IMR-90 (cell line): ENCODE measurements at regions not wholly inside any gene's neighbourhood (a gene's known extent, or its start where the extent isn't known, plus 50 kb on each side); places are given as distances from the start of the nearest gene placed in this dataset.

Experiments
- ATAC-seq: fragments of 200-7000 bp; cut with Tn5 transposase; 2 replicates; pipeline ENCODE4 v1.9.1; 2020; ENCODE audit warnings: low read depth, mild to moderate bottlenecking, moderate library complexity
- BruUV-seq: library from RNA; stranded (reverse); fragments of 400-500 nt; replicated peaks from 2 replicates; lab custom pipeline; 2021; lab: Mats Ljungman, UMichigan
- CTCF ChIA-PET: fragments of 300-600 bp; formaldehyde crosslinking; extraction: SDS; loops from one replicate; lab custom pipeline; 2021; ENCODE audit warnings: antibody characterized with exemption; lab: Yijun Ruan, JAX
- POLR2A ChIA-PET: fragments of 300-600 bp; sonication (Branson Sonifier 250); formaldehyde crosslinking; loops from one replicate; lab custom pipeline; 2022; ENCODE audit warnings: antibody characterized with exemption; ENCODE audit not compliant: unreplicated experiment; lab: Charles Lee
- DNase-seq: peaks from one replicate; pipeline ENCODE4 v3.0.0; 2013
- H2AFZ ChIP-seq: replicated peaks from 2 replicates; pipeline ENCODE3; 2013; ENCODE audit warnings: low read length, mild to moderate bottlenecking; ENCODE audit not compliant: poor library complexity
- H2AK5ac ChIP-seq: 2 replicates; pipeline ENCODE4 v1.6.1; 2013; ENCODE audit warnings: low read depth, low read length, inconsistent platforms
- H2AK9ac ChIP-seq: replicated peaks from 2 replicates; pipeline ENCODE3; 2013; ENCODE audit warnings: mild to moderate bottlenecking, low read depth, low read length, moderate library complexity; ENCODE audit not compliant: poor library complexity
- H2BK120ac ChIP-seq: 2 replicates; pipeline ENCODE4 v1.6.1; 2013; ENCODE audit warnings: low read depth, low read length, inconsistent platforms
- H2BK15ac ChIP-seq: 3 replicates; pipeline ENCODE4 v1.6.1; 2013; ENCODE audit warnings: low read depth, low read length, inconsistent platforms
- H2BK20ac ChIP-seq: 2 replicates; pipeline ENCODE4 v1.6.1; 2013; ENCODE audit warnings: low read depth, mild to moderate bottlenecking, inconsistent platforms, low read length, moderate library complexity
- H2BK5ac ChIP-seq: 2 replicates; pipeline ENCODE4 v1.6.1; 2013; ENCODE audit warnings: mild to moderate bottlenecking, low read depth, low read length, inconsistent platforms; ENCODE audit not compliant: poor library complexity, severe bottlenecking
- H3K14ac ChIP-seq: replicated peaks from 2 replicates; pipeline ENCODE4 v1.6.1; 2013; ENCODE audit warnings: low read depth, low read length, inconsistent platforms
- H3K18ac ChIP-seq: 2 replicates; pipeline ENCODE4 v1.6.1; 2013; ENCODE audit warnings: low read depth, low read length, control low read depth
- H3K23ac ChIP-seq: 2 replicates; pipeline ENCODE4 v1.6.1; 2013; ENCODE audit warnings: low read depth, low read length, inconsistent platforms
- H3K27ac ChIP-seq: 2 replicates; pipeline ENCODE4 v1.5.1; 2013; ENCODE audit warnings: mild to moderate bottlenecking, control low read depth, low read length; ENCODE audit not compliant: insufficient read depth
- H3K27me3 ChIP-seq: 2 replicates; pipeline ENCODE4 v1.6.1; 2013; ENCODE audit warnings: low read length; ENCODE audit not compliant: control insufficient read depth, insufficient read depth
- H3K36me3 ChIP-seq: 2 replicates; pipeline ENCODE4 v1.6.1; 2013; ENCODE audit warnings: low read length, mixed read lengths; ENCODE audit not compliant: control insufficient read depth, insufficient read depth
- H3K4ac ChIP-seq: 2 replicates; pipeline ENCODE4 v1.6.1; 2013; ENCODE audit warnings: low read depth, low read length, inconsistent platforms
- H3K4me1 ChIP-seq: 2 replicates; pipeline ENCODE4 v1.6.1; 2013; ENCODE audit warnings: low read length, mixed read lengths; ENCODE audit not compliant: control insufficient read depth, insufficient read depth
- H3K4me2 ChIP-seq: 2 replicates; pipeline ENCODE4 v1.6.1; 2013; ENCODE audit warnings: low read depth, mild to moderate bottlenecking, control low read depth, low read length, moderate library complexity
- H3K4me3 ChIP-seq: 2 replicates; pipeline ENCODE4 v1.5.1; 2013; ENCODE audit warnings: low read depth, mild to moderate bottlenecking, control low read depth, low read length, moderate library complexity; ENCODE audit not compliant: insufficient read depth
- H3K56ac ChIP-seq: 2 replicates; pipeline ENCODE4 v1.6.1; 2013; ENCODE audit warnings: low read length, inconsistent platforms; ENCODE audit not compliant: insufficient read depth; ENCODE audit errors: extremely low read depth
- H3K79me1 ChIP-seq, 2 experiments: 2 replicates each; pipeline ENCODE4 v1.6.1; 2013; ENCODE audit warnings: low read length in 2 of 2, inconsistent platforms in 1 of 2, low read depth in 1 of 2
- H3K9ac ChIP-seq: 2 replicates; pipeline ENCODE4 v1.6.1; 2013; ENCODE audit warnings: low read depth, low read length, control low read depth
- H3K9me1 ChIP-seq: 2 replicates; pipeline ENCODE4 v1.6.1; 2013; ENCODE audit warnings: low read length, inconsistent platforms; ENCODE audit not compliant: insufficient read depth
- H3K9me3 ChIP-seq: 2 replicates; pipeline ENCODE4 v1.6.1; 2013; ENCODE audit warnings: low read length; ENCODE audit not compliant: control insufficient read depth, insufficient read depth
- H4K20me1 ChIP-seq: 2 replicates; pipeline ENCODE4 v1.6.1; 2013; ENCODE audit warnings: low read length, inconsistent platforms; ENCODE audit not compliant: insufficient read depth
- H4K5ac ChIP-seq: 2 replicates; pipeline ENCODE4 v1.6.1; 2013; ENCODE audit warnings: mild to moderate bottlenecking, low read depth, low read length, control low read depth
- H4K8ac ChIP-seq, 2 experiments: 2 replicates each; pipeline ENCODE4 v1.6.1; 2013; ENCODE audit warnings: low read depth in 2 of 2, low read length in 2 of 2, control low read depth in 1 of 2, inconsistent platforms in 1 of 2
- H4K91ac ChIP-seq: 2 replicates; pipeline ENCODE4 v1.6.1; 2013; ENCODE audit warnings: low read depth, low read length, inconsistent platforms; ENCODE audit not compliant: insufficient read depth
- CHD1 ChIP-seq: IDR thresholded peaks from 2 replicates; pipeline ENCODE4 v1.6.1; 2012; ENCODE audit warnings: low read depth, low read length, improper control_type of control experiment
- ELK1 ChIP-seq: fragments of 150-350 bp; IDR thresholded peaks from 2 replicates; pipeline ENCODE4 v1.6.1; 2016; ENCODE audit warnings: low read depth, mild to moderate bottlenecking, low read length, moderate library complexity, borderline replicate concordance
- FOS ChIP-seq: fragments of 150-350 bp; IDR thresholded peaks from 2 replicates; pipeline ENCODE4 v1.6.1; 2016; ENCODE audit warnings: low read depth, low read length
- MAFK ChIP-seq: IDR thresholded peaks from 2 replicates; pipeline ENCODE4 v1.6.1; 2012; ENCODE audit warnings: low read depth, low read length, improper control_type of control experiment
- NFE2L2 ChIP-seq: fragments of 150-350 bp; IDR thresholded peaks from 2 replicates; pipeline ENCODE4 v1.6.1; 2016; ENCODE audit warnings: low read depth, mild to moderate bottlenecking, low read length
- POLR2A ChIP-seq: IDR thresholded peaks from 2 replicates; pipeline ENCODE4 v1.6.1; 2012; ENCODE audit warnings: mild to moderate bottlenecking, low read depth, low read length
- RAD21 ChIP-seq: IDR thresholded peaks from 2 replicates; pipeline ENCODE4 v1.6.1; 2012; ENCODE audit warnings: low read length, improper control_type of control experiment
- RCOR1 ChIP-seq: IDR thresholded peaks from 2 replicates; pipeline ENCODE4 v1.6.1; 2012; ENCODE audit warnings: mild to moderate bottlenecking, low read length, improper control_type of control experiment; ENCODE audit not compliant: insufficient replicate concordance
- RFX5 ChIP-seq: IDR thresholded peaks from 2 replicates; pipeline ENCODE4 v1.8.0; 2012; ENCODE audit warnings: low read depth, mild to moderate bottlenecking, low read length, moderate library complexity
- SMC3 ChIP-seq: fragments of 150-350 bp; IDR thresholded peaks from 2 replicates; pipeline ENCODE4 v1.6.1; 2016; ENCODE audit warnings: low read depth, mild to moderate bottlenecking, antibody characterized with exemption, low read length, moderate library complexity
- WGBS, 2 experiments: methylation state at CpG; one replicate each; pipeline versions ENCODE4 v1.1.5 to v1.1.7; 2013; ENCODE audit warnings: missing lambda C conversion rate in 2 of 2; ENCODE audit not compliant: insufficient read length in 1 of 2; ENCODE audit errors: extremely low coverage in 2 of 2; 5-methylcytosine and 5-hydroxymethylcytosine counted together
- dilution Hi-C: fragments of 300-500 bp; cut with HindIII; formaldehyde crosslinking; loops from one replicate; pipeline ENCODE4 v1.14.3; 2018; ENCODE audit warnings: low sequenced_read_pairs; ENCODE audit not compliant: unreplicated experiment
- in situ Hi-C: fragments of 300-500 bp; cut with MboI; formaldehyde crosslinking; loops from 3 replicates; pipeline ENCODE4 v1.14.3; 2019; ENCODE audit warnings: low sequenced_read_pairs, inconsistent platforms, mixed read lengths
- intact Hi-C: fragments of 100-400 bp; cut with micrococcal nuclease; formaldehyde crosslinking; loops from 2 replicates; pipeline ENCODE4 v1.10.0; 2022

GRCh38 chr4:157582141-157582540, 361.6 kb downstream of the GRIA2 start:
- Histone ChIP-seq H3K79me1 (no peaks in the 10 kb centered on the region), H3K9me3 (no peaks in the 10 kb centered on the region), H3K27ac (no peak overlapping the region), H4K91ac (no peak overlapping the region), H3K4me1 (no peaks in the 10 kb centered on the region), H2BK120ac (no peak overlapping the region), H4K20me1 (no peaks in the 10 kb centered on the region), H3K36me3 (no peaks in the 10 kb centered on the region), H3K9ac (no peak overlapping the region), H2BK15ac (no peak overlapping the region), H3K9me1 (no peaks in the 10 kb centered on the region), H3K56ac (no peak overlapping the region), H3K4me2 (no peak overlapping the region), H2BK5ac (no peak overlapping the region), H2BK20ac (no peak overlapping the region), H3K14ac (no peak overlapping the region), H2AK5ac (no peak overlapping the region), H4K5ac (no peak overlapping the region), H2AFZ (no peak overlapping the region), H3K18ac (no peak overlapping the region), H2AK9ac (no peak overlapping the region), H3K4me3 (no peak overlapping the region), H3K23ac (no peak overlapping the region), H4K8ac (no peak overlapping the region), H3K4ac (no peak overlapping the region), H3K27me3 (no peaks in the 10 kb centered on the region)
- no TSS peak for BruUV-seq
- no CpG with 5 or more reads among the region's 2 CpGs for WGBS, 2 experiments
- in situ Hi-C loops (no loop called here), intact Hi-C loops (no loop called here), dilution Hi-C loops (no loop called here)
- ChIA-PET POLR2A (no interaction called here), CTCF (no interaction called here)
- DNase-seq (no peak), ATAC-seq (no peak)
- TF ChIP-seq MAFK (no peak), NFE2L2 (no peak), RFX5 (no peak), RAD21 (no peak), ELK1 (no peak), RCOR1 (no peak), POLR2A (no peak), SMC3 (no peak), FOS (no peak), CHD1 (no peak)
